H1 (cell line): ENCODE measurements at regions not wholly inside any gene's neighbourhood (a gene's known extent, or its start where the extent isn't known, plus 50 kb on each side); places are given as distances from the start of the nearest gene placed in this dataset.

Source experiments
- CTCF ChIA-PET: fragments of 300-600 bp; sonication (Branson Sonifier 250); formaldehyde crosslinking; loops from one replicate; lab custom pipeline; 2021; ENCODE audit not compliant: partially characterized antibody; lab: Charles Lee
- POLR2A ChIA-PET: fragments of 300-600 bp; sonication (Branson Sonifier 250); formaldehyde crosslinking; loops from one replicate; lab custom pipeline; 2021; ENCODE audit warnings: inconsistent platforms; ENCODE audit not compliant: partially characterized antibody; lab: Charles Lee
- DNase-seq, 2 experiments: peaks; one replicate each; pipeline versions ENCODE4 v3.0.0 to v3.0.0-alpha.2; 2010 to 2022; ENCODE audit warnings: low spot score in 2 of 2, low read depth in 1 of 2, mixed read lengths in 1 of 2
- FAIRE-seq: peaks from 2 replicates; lab custom pipeline; 2011; peaks lifted over from hg19 to GRCh38; lab: Jason Lieb, UNC
- H2AFZ ChIP-seq: 2 replicates; pipeline ENCODE4 v1.8.1; 2012; ENCODE audit warnings: low read length, inconsistent platforms
- H2AK5ac ChIP-seq: 2 replicates; pipeline ENCODE4 v1.6.1; 2013; ENCODE audit warnings: low read depth, low read length
- H2BK120ac ChIP-seq: replicated peaks from 2 replicates; pipeline ENCODE3; 2013; ENCODE audit warnings: low read depth, low read length, inconsistent platforms
- H2BK12ac ChIP-seq: 2 replicates; pipeline ENCODE4 v1.6.1; 2013; ENCODE audit warnings: low read depth, low read length
- H2BK15ac ChIP-seq: 2 replicates; pipeline ENCODE4 v1.6.1; 2013; ENCODE audit warnings: low read length
- H2BK20ac ChIP-seq: 2 replicates; pipeline ENCODE4 v1.6.1; 2013; ENCODE audit warnings: low read length
- H2BK5ac ChIP-seq: 2 replicates; pipeline ENCODE4 v1.6.1; 2013; ENCODE audit warnings: low read depth, low read length
- H3K14ac ChIP-seq: 2 replicates; pipeline ENCODE4 v1.6.1; 2013; ENCODE audit warnings: inconsistent platforms; ENCODE audit not compliant: insufficient read length
- H3K18ac ChIP-seq: 2 replicates; pipeline ENCODE4 v1.6.1; 2013; ENCODE audit warnings: low read length; ENCODE audit errors: extremely low read depth
- H3K23ac ChIP-seq: 2 replicates; pipeline ENCODE4 v1.6.1; 2013; ENCODE audit warnings: inconsistent platforms; ENCODE audit not compliant: insufficient read length
- H3K23me2 ChIP-seq: 2 replicates; pipeline ENCODE4 v1.6.1; 2013; ENCODE audit warnings: low read depth, low read length
- H3K27ac ChIP-seq: 2 replicates; pipeline ENCODE4 v1.6.1; 2011; ENCODE audit warnings: low read depth, low read length, inconsistent platforms
- H3K27me3 ChIP-seq, 4 experiments: replicated peaks in 1 of 4; 1 replicate in 1 of 4; 2 replicates in 3 of 4; pipeline versions ENCODE4 v1.6.1 to v1.8.1; 2011 to 2013; ENCODE audit warnings: low read length in 3 of 4, mild to moderate bottlenecking in 3 of 4, inconsistent platforms in 2 of 4, mixed read lengths in 2 of 4, moderate library complexity in 1 of 4; ENCODE audit not compliant: control insufficient read depth in 3 of 4, insufficient read depth in 3 of 4; ENCODE audit errors: extremely low read depth in 1 of 4
- H3K36me3 ChIP-seq, 4 experiments: 2 replicates each; pipeline versions ENCODE4 v1.6.1 to v1.8.1; 2011 to 2013; ENCODE audit warnings: mild to moderate bottlenecking in 4 of 4, low read length in 3 of 4, moderate library complexity in 2 of 4, control low read depth in 1 of 4, inconsistent platforms in 1 of 4; ENCODE audit not compliant: insufficient read depth in 4 of 4, control insufficient read depth in 2 of 4
- H3K4ac ChIP-seq: replicated peaks from 2 replicates; pipeline ENCODE3; 2013; ENCODE audit warnings: low read length, low read depth, mixed read lengths, inconsistent platforms; ENCODE audit not compliant: insufficient read length
- H3K4me1 ChIP-seq, 4 experiments: replicated peaks in 1 of 4; 1 replicate in 1 of 4; 2 replicates in 3 of 4; pipeline versions ENCODE4 v1.6.1 to v1.8.1; 2011 to 2013; ENCODE audit warnings: low read length in 3 of 4, inconsistent platforms in 2 of 4, mixed read lengths in 1 of 4; ENCODE audit not compliant: insufficient read depth in 4 of 4, control insufficient read depth in 3 of 4
- H3K4me2 ChIP-seq, 2 experiments: 2 replicates each; pipeline versions ENCODE4 v1.6.1 to v1.8.1; 2011 to 2013; ENCODE audit warnings: low read depth in 2 of 2, low read length in 2 of 2, control low read depth in 1 of 2, inconsistent platforms in 1 of 2, mild to moderate bottlenecking in 1 of 2; ENCODE audit not compliant: insufficient read depth in 1 of 2
- H3K4me3 ChIP-seq, 4 experiments: fragments of 200-600, 300-600 bp in 1 of 4; sonication (generic), shearing (Covaris generic), sonication (Bioruptor Twin) in 1 of 4; 2 replicates each; pipeline versions ENCODE4 v1.5.1 to v1.8.1; 2011 to 2016; ENCODE audit warnings: low read length in 4 of 4, low read depth in 3 of 4, control low read depth in 2 of 4, inconsistent platforms in 2 of 4, mild to moderate bottlenecking in 2 of 4, mixed read lengths in 1 of 4, moderate library complexity in 1 of 4; ENCODE audit not compliant: insufficient read depth in 2 of 4; ENCODE audit errors: extremely low read depth in 1 of 4
- H3K56ac ChIP-seq: replicated peaks from 2 replicates; pipeline ENCODE3; 2013; ENCODE audit warnings: low read depth, mild to moderate bottlenecking, mixed read lengths, low read length, inconsistent platforms; ENCODE audit not compliant: insufficient read length
- H3K79me1 ChIP-seq: 2 replicates; pipeline ENCODE4 v1.6.1; 2013; ENCODE audit warnings: low read depth, low read length, control low read depth
- H3K79me2 ChIP-seq, 2 experiments: 2 replicates each; pipeline versions ENCODE4 v1.6.1 to v1.8.1; 2012 to 2013; ENCODE audit warnings: low read length in 2 of 2, mild to moderate bottlenecking in 2 of 2, inconsistent platforms in 1 of 2; ENCODE audit not compliant: insufficient read depth in 2 of 2, control insufficient read depth in 1 of 2
- H3K9ac ChIP-seq, 4 experiments: replicated peaks in 1 of 4; 1 replicate in 1 of 4; 2 replicates in 3 of 4; pipeline versions ENCODE4 v1.6.1 to v1.8.1; 2011 to 2013; ENCODE audit warnings: low read depth in 3 of 4, low read length in 3 of 4, control low read depth in 2 of 4, mild to moderate bottlenecking in 2 of 4, moderate library complexity in 2 of 4, inconsistent platforms in 1 of 4; ENCODE audit errors: extremely low read depth in 1 of 4
- H3K9me3 ChIP-seq, 2 experiments: 2 replicates each; pipeline versions ENCODE4 v1.6.1 to v1.8.1; 2012 to 2013; ENCODE audit warnings: mild to moderate bottlenecking in 2 of 2, moderate library complexity in 2 of 2, control low read depth in 1 of 2, inconsistent platforms in 1 of 2, low read depth in 1 of 2, low read length in 1 of 2, mixed read lengths in 1 of 2; ENCODE audit not compliant: insufficient read depth in 2 of 2
- H4K20me1 ChIP-seq, 2 experiments: replicated peaks in 1 of 2; 2 replicates each; pipeline versions ENCODE3 to v1.8.1; 2011 to 2013; ENCODE audit warnings: inconsistent platforms in 2 of 2, low read length in 2 of 2, mild to moderate bottlenecking in 1 of 2; ENCODE audit not compliant: insufficient read depth in 2 of 2, control insufficient read depth in 1 of 2
- H4K5ac ChIP-seq: 2 replicates; pipeline ENCODE4 v1.6.1; 2013; ENCODE audit warnings: low read length, low read depth, mixed read lengths, inconsistent platforms; ENCODE audit not compliant: insufficient read length
- H4K8ac ChIP-seq: 2 replicates; pipeline ENCODE4 v1.8.0; 2013; ENCODE audit warnings: mild to moderate bottlenecking, moderate library complexity, low read length, inconsistent platforms; ENCODE audit not compliant: insufficient read depth; ENCODE audit errors: extremely low read depth
- H4K91ac ChIP-seq: replicated peaks from 2 replicates; pipeline ENCODE3; 2013; ENCODE audit warnings: low read length, mixed read lengths, inconsistent platforms; ENCODE audit not compliant: insufficient read length
- POLR2A ChIP-seq, 2 experiments: IDR thresholded peaks; 1 replicate in 1 of 2; 2 replicates in 1 of 2; pipeline ENCODE4 v1.6.1; 2011; ENCODE audit warnings: low read depth in 2 of 2, low read length in 2 of 2, mild to moderate bottlenecking in 2 of 2; ENCODE audit errors: control extremely low read depth in 1 of 2
- TEAD4 ChIP-seq: IDR thresholded peaks from 2 replicates; pipeline ENCODE4 v1.6.1; 2012; ENCODE audit warnings: low read depth, low read length, inconsistent platforms, mixed read lengths
- WGBS, 2 experiments: shearing (Covaris generic) in 1 of 2; methylation state at CpG; one replicate each; pipeline versions ENCODE4 v1.1.6 to v1.1.7; 2013 to 2015; ENCODE audit warnings: low lambda C conversion rate in 2 of 2, mixed read lengths in 2 of 2, inconsistent platforms in 1 of 2, low coverage in 1 of 2, missing lambda C conversion rate in 1 of 2; ENCODE audit not compliant: insufficient replicate concordance in 2 of 2, insufficient coverage in 1 of 2, insufficient read length in 1 of 2; ENCODE audit errors: extremely low coverage in 1 of 2, missing lambda C conversion rate in 1 of 2; 5-methylcytosine and 5-hydroxymethylcytosine counted together

GRCh38 chr6:11425431-11425871 lies 112.1 kb upstream of the TMEM170B start:
- Histone ChIP-seq H3K4me2 (no peak overlapping the region), H3K23me2 (peaks cover 5% of the 10 kb centered on the region; the same call in 1 of the 2 replicates), H3K9ac (no peak overlapping the region), H3K27ac (no peak overlapping the region), H3K14ac (no peak overlapping the region), H3K4me1 (peaks cover 0 to 19% (median 7%) of the 10 kb centered on the region in 4 experiments; a peak in 3 of 7 replicates), H4K20me1 (peaks cover 0 to 5% of the 10 kb centered on the region in 2 experiments), H2BK5ac (no peak overlapping the region), H2AK5ac (no peak overlapping the region), H3K36me3 (no peaks in the 10 kb centered on the region), H4K91ac (no peak overlapping the region), H2BK15ac (no peak overlapping the region), H3K18ac (no peak overlapping the region), H4K8ac (no peak overlapping the region), H2BK120ac (no peak overlapping the region), H3K4ac (no peak overlapping the region), H2BK12ac (no peak overlapping the region), H2AFZ (no peak overlapping the region), H3K23ac (no peak overlapping the region), H3K9me3 (no peaks in the 10 kb centered on the region), H3K56ac (no peak overlapping the region), H4K5ac (no peak overlapping the region), H3K4me3 (no peak overlapping the region), H3K27me3 (no peaks in the 10 kb centered on the region), H2BK20ac (no peak overlapping the region), H3K79me2 (no peaks in the 10 kb centered on the region)
- CTCF ChIA-PET, result interaction anchor here (1.4 kb wide), 2 partner anchors 9 to 23 kb away, joined by 3 read pairs; no protein-coding TSS in a partner anchor
- POLR2A ChIA-PET, result interaction anchor here (1.0 kb wide), 1 partner anchor 208 kb away, joined by 3 read pairs; no protein-coding TSS in a partner anchor
- 97% methylated on average over 5 of the region's 5 CpGs; no CpG with 5 or more reads in 1 of the 2 experiments for WGBS, 2 experiments
- DNase-seq (no peak), FAIRE-seq (no peak)
- TF ChIP-seq TEAD4 (peak; percentile 94), POLR2A (IDR thresholded peaks at IDR 0.05; ENCODE audit: control extremely low read depth in 1 of 2, low read depth in 2 of 2, low read length in 2 of 2) (no peak)
- TF ChIP-seq, all 59 proteins: peak for 1
- H3K79me1 ChIP-seq, result 0 out of 2 replicates have a peak, but pooled peaks cover 2% of the 10 kb centered on the region
